ENCODE measurements at regions not wholly inside any gene's neighbourhood (a gene's known extent, or its start where the extent isn't known, plus 50 kb on each side); places are given as distances from the start of the nearest gene placed in this dataset.

- TF ChIP-seq CTCF (optimal IDR thresholded peaks at IDR 0.05 in 1 of 3, IDR thresholded peaks at IDR 0.05 in 1 of 3, conservative IDR thresholded peaks at IDR 0.05 in 1 of 3; ENCODE audit: extremely low read depth in 1 of 3, insufficient read depth in 2 of 3, low read length in 3 of 3) (no peak), EZH2 (IDR thresholded peaks at IDR 0.05; ENCODE audit: low read length) (no peak)
These were observed 368.2 kb upstream of the NR3C2 start for GRCh38 chr4:148810461-148810860.
